ENCODE measurements at regions not wholly inside any gene's neighbourhood (a gene's known extent, or its start where the extent isn't known, plus 50 kb on each side); places are given as distances from the start of the nearest gene placed in this dataset.

DNA sequence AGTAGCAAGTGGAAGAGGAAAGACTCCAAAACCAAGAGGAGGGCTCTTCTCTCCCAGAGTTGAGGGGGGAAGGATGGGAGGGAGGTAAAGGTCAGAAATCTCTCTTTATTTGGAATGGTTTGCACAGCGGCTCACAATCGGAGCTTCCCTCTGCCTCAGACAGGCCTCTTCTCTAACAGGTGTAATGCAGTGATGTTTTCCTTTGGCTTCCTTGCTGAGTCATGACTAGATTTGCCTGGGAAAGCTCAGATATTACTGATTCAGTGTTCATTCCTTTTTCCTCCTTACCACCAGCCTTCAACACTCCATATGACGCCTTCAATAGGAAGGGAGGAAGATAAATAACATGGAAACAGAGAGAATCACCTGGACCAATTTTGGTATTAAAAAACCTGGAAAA is 136.6 kb downstream of the RNF152 start:
- in situ Hi-C loops (cut with HindIII; ENCODE audit: low sequenced_read_pairs), result loop anchor here (5.0 kb wide), 1 partner anchor 64 kb away; no protein-coding TSS in a partner anchor

GRCh38 chr18:61755555-61755954 is 137.3 kb downstream of the RNF152 start:
- in situ Hi-C loops (cut with HindIII; ENCODE audit: low sequenced_read_pairs), result loop anchor here (5.0 kb wide), 1 partner anchor 63 kb away; no protein-coding TSS in a partner anchor

- in situ Hi-C loops (cut with HindIII; ENCODE audit: low sequenced_read_pairs), result no loop called here
These were observed 138.7 kb downstream of the RNF152 start for GRCh38 chr18:61754039-61754583.

DNA sequence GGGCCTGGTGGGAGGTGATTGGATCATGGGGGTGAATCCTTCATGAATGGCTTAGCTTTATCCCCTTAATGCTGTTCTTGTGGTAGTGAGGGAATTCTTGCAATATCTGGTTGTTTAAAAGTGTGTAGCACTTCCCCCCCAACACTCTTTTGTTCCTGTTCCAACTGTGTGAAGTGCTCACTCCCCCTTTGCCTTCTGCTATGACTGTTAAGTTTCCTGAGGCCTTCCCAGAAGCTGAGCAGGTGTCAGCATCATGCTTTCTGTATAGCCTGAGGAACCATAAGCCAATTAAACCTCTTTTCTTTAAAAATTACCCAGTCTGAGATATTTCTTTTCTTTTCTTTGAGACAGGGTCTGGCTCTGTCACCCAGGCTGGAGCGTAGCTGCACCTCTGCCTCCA is 139.4 kb downstream of the RNF152 start:
- in situ Hi-C loops (cut with HindIII; ENCODE audit: low sequenced_read_pairs), result no loop called here

DNA sequence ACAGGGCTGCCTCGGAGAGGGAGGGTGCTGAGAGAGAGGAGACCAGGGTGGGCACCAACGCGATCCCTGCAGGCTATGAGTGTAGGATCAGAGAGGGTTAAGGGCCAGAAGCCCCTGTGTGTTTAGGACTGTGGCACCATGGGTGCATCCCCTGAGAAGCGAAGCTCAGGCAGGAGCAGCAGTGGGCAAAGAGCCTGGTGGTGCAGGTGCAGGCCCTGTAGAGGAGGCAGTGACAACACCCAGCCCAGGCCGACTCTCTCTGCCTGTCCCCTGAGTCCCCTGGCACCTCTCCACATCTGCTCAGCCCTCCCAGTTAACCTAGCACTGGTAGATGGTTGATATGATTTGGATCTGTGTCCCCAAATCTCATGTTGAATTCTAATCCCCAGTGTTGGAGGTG is 139.8 kb downstream of the RNF152 start:
- in situ Hi-C loops (cut with HindIII; ENCODE audit: low sequenced_read_pairs), result no loop called here

GRCh38 chr18:61750840-61751668 is 141.8 kb downstream of the RNF152 start:
- in situ Hi-C loops (cut with HindIII; ENCODE audit: low sequenced_read_pairs), result no loop called here

DNA sequence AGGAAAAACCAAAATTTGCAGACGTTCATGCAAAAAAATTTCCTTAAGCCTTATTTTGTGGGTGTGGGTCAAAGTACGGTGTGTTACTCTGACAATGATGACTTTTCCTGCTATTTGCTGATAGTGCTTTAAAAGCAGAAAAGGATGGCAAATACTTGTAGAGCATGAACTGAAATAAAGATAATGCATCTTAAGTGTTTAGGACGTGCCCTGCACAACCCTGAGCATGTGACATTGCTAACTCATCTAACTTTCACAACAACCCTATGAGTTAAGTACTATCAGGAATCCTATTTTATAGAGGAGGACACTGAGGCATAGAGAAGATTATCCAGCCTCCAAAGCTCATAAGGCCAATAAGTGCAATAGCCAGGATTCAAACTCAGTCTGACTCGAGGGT is 143.3 kb downstream of the RNF152 start:
- in situ Hi-C loops (cut with HindIII; ENCODE audit: low sequenced_read_pairs), result no loop called here

DNA sequence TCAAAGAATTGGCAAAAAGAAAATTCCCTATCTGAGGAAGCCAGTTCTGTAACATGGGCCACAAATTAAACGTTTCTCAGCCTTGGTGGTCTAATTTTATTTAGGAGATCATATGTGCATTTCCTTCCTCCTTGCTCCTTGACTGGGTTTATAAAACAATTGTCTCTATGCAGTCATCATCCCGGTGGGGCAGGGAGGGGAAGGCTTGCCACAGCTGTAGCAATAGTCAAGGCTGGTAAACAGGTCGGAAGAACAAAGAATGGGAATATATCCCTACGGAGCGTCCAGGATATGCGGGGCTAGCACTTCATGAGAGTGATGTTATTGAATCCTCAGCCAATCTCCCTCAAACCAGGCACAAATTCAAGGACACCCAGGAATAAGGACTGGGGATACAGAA is 143.8 kb downstream of the RNF152 start:
- in situ Hi-C loops (cut with HindIII; ENCODE audit: low sequenced_read_pairs), result no loop called here

GRCh38 chr18:61748004-61748403 is 144.8 kb downstream of the RNF152 start:
- in situ Hi-C loops (cut with HindIII; ENCODE audit: low sequenced_read_pairs), result no loop called here

DNA sequence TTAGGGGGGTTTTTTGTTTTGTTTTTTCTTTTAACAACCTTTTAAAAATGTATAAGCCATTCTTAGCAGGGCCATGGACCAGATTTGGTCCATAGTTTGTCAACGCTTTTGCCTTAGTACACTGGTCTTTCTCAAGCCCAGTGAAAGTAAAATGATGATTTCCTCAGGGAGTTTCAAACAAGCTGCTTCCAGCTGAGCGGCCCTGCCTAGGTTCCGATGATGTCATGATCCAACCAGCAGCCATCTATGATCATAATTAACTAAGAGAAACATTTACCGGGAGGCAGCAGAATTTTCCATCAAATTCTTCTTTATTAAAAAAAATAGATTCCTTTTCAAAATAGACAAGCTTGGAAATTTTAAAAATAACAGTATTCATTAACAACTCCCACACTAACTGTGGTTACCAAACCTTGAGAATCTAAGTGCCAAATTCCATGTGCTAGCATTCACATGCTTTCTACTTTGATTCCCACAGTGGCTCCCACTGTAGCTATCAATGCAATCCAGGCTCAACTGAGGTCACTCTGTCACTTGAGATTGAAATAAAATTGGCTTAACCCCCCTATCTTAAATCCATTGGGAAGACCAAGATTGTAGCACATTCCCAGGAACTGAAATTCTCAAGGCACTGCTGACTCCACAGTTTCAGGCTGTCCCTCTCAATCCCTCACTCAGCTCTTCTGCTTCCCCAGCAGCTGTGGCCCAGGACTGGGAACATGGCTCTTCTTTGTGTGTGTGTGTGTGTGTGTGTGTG is 148.9 kb downstream of the RNF152 start:
- in situ Hi-C loops (cut with HindIII; ENCODE audit: low sequenced_read_pairs), result no loop called here

DNA sequence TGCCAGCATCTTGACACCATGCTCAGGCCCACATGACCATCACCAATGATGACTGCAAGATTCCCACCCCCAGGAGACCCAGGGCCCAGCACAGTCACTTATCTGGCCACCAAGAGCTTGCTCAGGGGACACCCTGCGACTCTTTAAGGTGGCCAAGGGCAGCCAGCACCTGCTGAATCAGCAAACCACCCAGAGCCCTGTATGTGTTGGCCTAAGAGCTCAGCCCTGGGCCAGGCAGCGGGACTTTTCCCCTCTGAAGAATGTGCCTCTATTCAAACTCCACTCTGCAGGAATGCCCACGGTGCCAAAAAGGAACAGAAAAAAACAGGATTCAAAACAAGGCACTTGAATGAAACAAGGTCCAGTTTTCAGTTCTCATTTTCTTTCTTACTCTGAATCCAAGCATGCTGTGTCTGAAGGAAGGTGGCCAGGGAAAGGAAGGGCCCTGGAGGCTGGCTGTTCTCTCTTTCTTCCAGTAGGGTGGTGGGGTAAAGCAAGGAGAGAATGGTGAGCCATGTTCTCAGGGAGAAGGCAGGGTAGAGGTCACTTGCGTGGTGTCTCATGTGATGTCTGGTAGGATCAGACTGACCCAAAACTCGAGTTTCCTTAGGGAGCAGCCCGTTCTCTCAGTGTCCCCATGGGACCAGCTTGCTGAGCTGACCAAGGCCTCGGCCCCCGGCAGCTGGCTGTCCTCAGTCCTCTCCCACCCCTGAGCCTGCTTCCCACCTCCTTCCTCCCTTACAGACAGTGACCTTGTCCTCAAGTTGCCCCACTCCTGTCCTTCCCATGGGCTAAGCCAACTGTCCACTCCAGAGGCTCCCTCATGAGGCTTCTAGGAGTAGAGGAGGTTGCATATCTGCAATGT is 150.0 kb downstream of the RNF152 start:
- in situ Hi-C loops (cut with HindIII; ENCODE audit: low sequenced_read_pairs), result no loop called here

- in situ Hi-C loops (cut with HindIII; ENCODE audit: low sequenced_read_pairs), result no loop called here
These were observed 150.8 kb downstream of the RNF152 start for GRCh38 chr18:61741881-61742454.

DNA sequence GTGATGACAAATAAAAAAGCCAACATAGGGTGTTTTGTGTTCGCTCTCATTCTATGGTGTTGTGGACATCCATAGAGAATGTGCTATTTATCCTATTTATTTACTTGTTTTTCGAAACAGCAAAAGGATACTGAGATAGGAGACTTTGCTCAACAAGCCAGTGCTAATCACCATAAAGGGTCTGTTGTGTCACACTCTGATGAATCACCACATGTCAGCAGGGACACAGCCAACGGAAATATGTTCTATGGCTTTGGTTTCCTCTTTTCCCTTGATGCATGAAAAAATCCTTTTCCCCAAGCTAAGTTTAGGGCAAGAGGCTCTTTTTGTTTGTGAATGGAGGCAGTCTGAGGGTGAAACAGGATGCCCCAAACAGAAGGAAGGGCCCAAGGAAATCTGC is 154.3 kb downstream of the RNF152 start:
- in situ Hi-C loops (cut with HindIII; ENCODE audit: low sequenced_read_pairs), result no loop called here

DNA sequence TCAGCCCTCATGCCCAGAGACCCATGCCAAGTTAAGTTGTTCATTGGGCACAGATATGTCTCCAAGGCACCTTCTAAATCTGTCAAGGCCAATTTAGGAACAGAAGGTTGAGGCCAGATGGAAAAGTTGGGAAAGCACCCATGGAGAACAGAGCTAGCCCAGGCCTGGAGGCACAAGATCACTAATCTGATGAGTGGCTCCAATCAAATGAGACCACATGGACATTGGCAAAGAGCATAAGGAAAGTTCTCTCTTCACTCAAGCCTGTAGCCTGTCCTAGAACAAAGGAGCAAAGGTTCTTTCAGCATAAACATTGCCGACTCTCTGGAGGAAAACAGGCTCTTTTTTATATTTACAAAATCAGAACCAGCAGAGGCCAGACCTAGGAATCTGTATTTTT is 154.8 kb downstream of the RNF152 start:
- in situ Hi-C loops (cut with HindIII; ENCODE audit: low sequenced_read_pairs), result no loop called here

- in situ Hi-C loops (cut with HindIII; ENCODE audit: low sequenced_read_pairs), result no loop called here
These were observed 156.7 kb downstream of the RNF152 start for GRCh38 chr18:61736133-61736532.

DNA sequence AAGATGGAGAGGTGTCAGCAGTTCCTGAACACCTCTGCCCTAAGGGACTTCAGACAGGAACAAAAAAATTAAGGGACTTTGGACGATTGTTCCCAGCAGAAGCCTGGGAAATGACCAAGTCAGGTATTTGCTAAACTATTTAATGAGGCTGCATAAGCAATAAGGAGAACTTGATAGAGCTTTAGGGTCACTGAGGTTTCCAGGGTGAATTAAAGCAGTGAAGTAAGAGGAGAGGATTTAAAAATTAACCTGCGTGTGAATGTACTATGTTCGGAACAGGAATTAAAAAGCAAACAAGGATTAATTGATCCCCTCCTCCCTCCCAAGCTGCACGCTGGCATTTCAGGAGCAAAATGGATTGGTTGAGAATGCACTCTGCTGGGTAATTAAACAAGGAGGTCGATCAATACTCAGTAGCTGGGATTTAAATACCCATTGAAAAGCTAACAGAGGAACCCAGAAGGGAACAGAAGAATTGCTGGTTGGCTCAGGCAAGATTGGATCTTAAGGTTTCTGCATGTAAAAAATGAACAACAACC is 157.2 kb downstream of the RNF152 start:
- in situ Hi-C loops (cut with HindIII; ENCODE audit: low sequenced_read_pairs), result no loop called here

GRCh38 chr18:61734396-61734795 is 158.4 kb downstream of the RNF152 start:
- in situ Hi-C loops (cut with HindIII; ENCODE audit: low sequenced_read_pairs), result loop anchor here (5.0 kb wide), 1 partner anchor 42 kb away; no protein-coding TSS in a partner anchor

- in situ Hi-C loops (cut with HindIII; ENCODE audit: low sequenced_read_pairs), result loop anchor here (5.0 kb wide), 1 partner anchor 41 kb away; no protein-coding TSS in a partner anchor
These were observed 160.0 kb downstream of the RNF152 start for GRCh38 chr18:61732854-61733253.

- in situ Hi-C loops (cut with HindIII; ENCODE audit: low sequenced_read_pairs), result loop anchor here (5.0 kb wide), 1 partner anchor 40 kb away; no protein-coding TSS in a partner anchor
These were observed 161.0 kb downstream of the RNF152 start for GRCh38 chr18:61731693-61732376.

Data from endothelial cell of hepatic sinusoid (primary cell).